ENCODE measurements at regions not wholly inside any gene's neighbourhood (a gene's known extent, or its start where the extent isn't known, plus 50 kb on each side); places are given as distances from the start of the nearest gene placed in this dataset.

GRCh38 chr14:83697099-83697498, 1832.8 kb upstream of the FLRT2 start:
- H3K27me3 Mint-ChIP-seq: no peaks in the 10 kb centered on the region
- no peak for DNase-seq
- ChIA-PET POLR2A (no interaction called here), CTCF (no interaction called here)
- no peak overlapping the region for H3K27ac ChIP-seq (ENCODE audit: low read depth in 1 of 2, low read length in 2 of 2)
- H3K36me3 Mint-ChIP-seq (ENCODE audit: low read depth): no peaks in the 10 kb centered on the region
- no peaks in the 10 kb centered on the region for H3K4me1 Mint-ChIP-seq (ENCODE audit: low read depth)
- no peaks in the 10 kb centered on the region for H3K27me3 ChIP-seq (ENCODE audit: control insufficient read depth in 1 of 2, insufficient read depth in 2 of 2, low read length in 2 of 2)
- H3K4me3 Mint-ChIP-seq: no peak overlapping the region
- H3K9me3 ChIP-seq (ENCODE audit: control insufficient read depth in 1 of 2, insufficient read depth in 1 of 2, low read length in 2 of 2): peaks cover 0 to 8% of the 10 kb centered on the region in 2 experiments
- H3K4me3 ChIP-seq (ENCODE audit: low read length): no peak overlapping the region
- no peak overlapping the region for H3K27ac Mint-ChIP-seq
- intact Hi-C loops (cut with DNase I, micrococcal nuclease): no loop called here
- H3K4me1 ChIP-seq (ENCODE audit: insufficient read depth, low read length): no peaks in the 10 kb centered on the region
- no peak for TF ChIP-seq CTCF (IDR thresholded peaks at IDR 0.05)
- peaks cover 4% of the 10 kb centered on the region for H3K9me3 Mint-ChIP-seq
- no peaks in the 10 kb centered on the region for H3K36me3 ChIP-seq (ENCODE audit: insufficient read depth, low read length)
- no peak for ATAC-seq (ENCODE audit: poor library complexity)

GRCh38 chr14:83702619-83703018, 1827.3 kb upstream of the FLRT2 start:
- no peak for TF ChIP-seq CTCF (IDR thresholded peaks at IDR 0.05)
- no peak overlapping the region for H3K4me3 Mint-ChIP-seq
- POLR2A ChIA-PET: no interaction called here
- Histone ChIP-seq H3K9me3 (ENCODE audit: control insufficient read depth in 1 of 2, insufficient read depth in 1 of 2, low read length in 2 of 2) (peaks cover 4 to 6% of the 10 kb centered on the region in 2 experiments), H3K4me1 (ENCODE audit: insufficient read depth, low read length) (no peaks in the 10 kb centered on the region), H3K27me3 (ENCODE audit: control insufficient read depth in 1 of 2, insufficient read depth in 2 of 2, low read length in 2 of 2) (no peaks in the 10 kb centered on the region), H3K4me3 (ENCODE audit: low read length) (no peak overlapping the region), H3K27ac (ENCODE audit: low read depth in 1 of 2, low read length in 2 of 2) (no peak overlapping the region), H3K36me3 (ENCODE audit: insufficient read depth, low read length) (no peaks in the 10 kb centered on the region)
- no peak for ATAC-seq (ENCODE audit: poor library complexity)
- H3K27me3 Mint-ChIP-seq: no peaks in the 10 kb centered on the region
- H3K36me3 Mint-ChIP-seq (ENCODE audit: low read depth): no peaks in the 10 kb centered on the region
- CTCF ChIA-PET: no interaction called here
- no peak for DNase-seq
- intact Hi-C loops (cut with DNase I, micrococcal nuclease): no loop called here
- H3K4me1 Mint-ChIP-seq (ENCODE audit: low read depth): no peaks in the 10 kb centered on the region
- no peak overlapping the region for H3K27ac Mint-ChIP-seq
- peaks cover 12% of the 10 kb centered on the region for H3K9me3 Mint-ChIP-seq

GRCh38 chr14:83706231-83706954, 1823.6 kb upstream of the FLRT2 start:
- CTCF ChIA-PET: no interaction called here
- POLR2A ChIA-PET: no interaction called here
- no peak for DNase-seq
- no peaks in the 10 kb centered on the region for H3K27me3 Mint-ChIP-seq
- ATAC-seq (ENCODE audit: poor library complexity): no peak
- H3K27ac Mint-ChIP-seq: no peak overlapping the region
- H3K9me3 ChIP-seq (ENCODE audit: control insufficient read depth in 1 of 2, insufficient read depth in 1 of 2, low read length in 2 of 2): peaks cover 0 to 6% of the 10 kb centered on the region in 2 experiments
- no peak overlapping the region for H3K27ac ChIP-seq (ENCODE audit: low read depth in 1 of 2, low read length in 2 of 2)
- H3K4me1 Mint-ChIP-seq (ENCODE audit: low read depth): no peaks in the 10 kb centered on the region
- no peaks in the 10 kb centered on the region for H3K36me3 Mint-ChIP-seq (ENCODE audit: low read depth)
- no peaks in the 10 kb centered on the region for H3K36me3 ChIP-seq (ENCODE audit: insufficient read depth, low read length)
- H3K4me3 Mint-ChIP-seq: no peak overlapping the region
- TF ChIP-seq CTCF (IDR thresholded peaks at IDR 0.05): no peak
- no peaks in the 10 kb centered on the region for H3K4me1 ChIP-seq (ENCODE audit: insufficient read depth, low read length)
- no peaks in the 10 kb centered on the region for H3K27me3 ChIP-seq (ENCODE audit: control insufficient read depth in 1 of 2, insufficient read depth in 2 of 2, low read length in 2 of 2)
- H3K4me3 ChIP-seq (ENCODE audit: low read length): no peak overlapping the region
- peaks cover 12% of the 10 kb centered on the region for H3K9me3 Mint-ChIP-seq
- intact Hi-C loops (cut with DNase I, micrococcal nuclease): no loop called here

Data from CD4-positive, alpha-beta T cell (primary cell).